ENCODE measurements at regions not wholly inside any gene's neighbourhood (a gene's known extent, or its start where the extent isn't known, plus 50 kb on each side); places are given as distances from the start of the nearest gene placed in this dataset.

DNA sequence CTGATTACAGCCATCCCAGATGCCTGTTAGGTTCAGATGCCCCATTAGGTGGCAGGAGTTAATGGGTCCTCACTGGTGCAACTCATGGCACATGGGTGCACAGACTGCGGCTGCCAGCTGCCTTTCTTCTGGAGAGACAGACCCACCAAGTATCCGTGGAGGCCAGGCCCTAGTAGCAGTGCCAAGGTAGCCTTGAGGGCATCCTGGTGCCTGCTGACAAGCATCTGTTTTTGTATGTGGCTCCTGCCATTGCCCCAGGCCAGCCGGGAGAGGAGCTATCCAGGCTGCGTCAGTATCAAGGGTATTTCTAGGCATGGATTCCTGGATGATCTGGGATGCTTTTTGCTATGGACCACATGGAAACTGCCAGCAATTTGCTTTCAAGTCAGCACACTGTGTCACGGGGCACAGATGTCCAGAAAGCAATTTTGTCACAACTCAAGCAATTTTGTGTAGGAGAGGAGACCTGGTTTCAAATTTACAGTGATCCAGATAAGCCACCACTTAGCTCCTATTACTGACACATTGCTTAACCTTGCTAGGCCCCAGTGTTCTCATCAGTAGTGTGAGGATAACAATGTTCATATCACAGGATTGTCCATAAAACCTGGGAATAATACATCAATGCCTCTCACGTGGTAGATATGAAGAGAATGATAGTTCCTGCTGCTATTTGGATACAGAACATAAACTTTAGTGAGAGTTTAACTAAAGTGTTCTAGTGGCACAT, 815.1 kb upstream of the RAB6C start:
- H2AFZ ChIP-seq (ENCODE audit: low read depth, low read length, severe bottlenecking): no peak overlapping the region
- no peaks in the 10 kb centered on the region for H3F3A ChIP-seq (ENCODE audit: insufficient read depth)
- H3K4me2 ChIP-seq (ENCODE audit: low read depth, low read length, poor library complexity, severe bottlenecking): no peak overlapping the region
- H3K9me2 ChIP-seq (replicated peaks; ENCODE audit: insufficient read depth, low read length): no peaks in the 10 kb centered on the region
- H3K4me3 ChIP-seq (ENCODE audit: insufficient read depth, low read length, poor library complexity, severe bottlenecking): no peak overlapping the region
- H3K27me3 ChIP-seq (ENCODE audit: low read length): no peaks in the 10 kb centered on the region
- no peaks in the 10 kb centered on the region for H3K79me2 ChIP-seq (ENCODE audit: insufficient read depth, low read length)
- no peak overlapping the region for H3K27ac ChIP-seq (ENCODE audit: low read depth, low read length)
- H3K36me3 ChIP-seq (ENCODE audit: low read length): no peaks in the 10 kb centered on the region
- H3K9me3 ChIP-seq (ENCODE audit: insufficient read depth, low read length): no peaks in the 10 kb centered on the region
- TF ChIP-seq EZH2phosphoT487 (conservative IDR thresholded peaks at IDR 0.05; ENCODE audit: low read length): no peak
- no peak for TF ChIP-seq CTCF (IDR thresholded peaks at IDR 0.05; ENCODE audit: insufficient read depth, low read length, poor library complexity, severe bottlenecking)
- H4K20me1 ChIP-seq (ENCODE audit: low read depth, low read length): no peaks in the 10 kb centered on the region
- H3K9ac ChIP-seq (ENCODE audit: low read length): no peak overlapping the region

DNA sequence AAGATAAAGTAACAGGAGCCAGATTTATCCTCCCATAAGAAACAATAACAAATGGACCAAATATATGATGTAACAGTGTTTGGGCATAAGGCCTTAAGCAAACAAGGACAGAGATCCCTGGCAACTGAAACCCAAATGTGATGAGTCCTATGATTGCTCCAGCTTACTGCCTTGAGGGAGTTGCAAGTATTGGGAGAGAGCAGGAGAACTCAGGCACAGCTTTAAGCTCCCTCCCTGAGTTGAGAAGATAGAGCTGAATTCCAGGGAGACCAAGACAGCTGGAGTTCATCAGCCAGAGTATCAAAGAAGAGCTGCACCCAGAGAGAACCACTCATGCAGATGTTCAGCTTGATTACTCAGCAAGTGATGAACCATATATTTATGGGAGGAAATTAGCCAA, 814.5 kb upstream of the RAB6C start:
- H3K9me3 ChIP-seq (ENCODE audit: insufficient read depth, low read length): no peaks in the 10 kb centered on the region
- no peaks in the 10 kb centered on the region for H4K20me1 ChIP-seq (ENCODE audit: low read depth, low read length)
- no peak overlapping the region for H3K27ac ChIP-seq (ENCODE audit: low read depth, low read length)
- H3K9me2 ChIP-seq (replicated peaks; ENCODE audit: insufficient read depth, low read length): no peaks in the 10 kb centered on the region
- H3K9ac ChIP-seq (ENCODE audit: low read length): no peak overlapping the region
- no peaks in the 10 kb centered on the region for H3K79me2 ChIP-seq (ENCODE audit: insufficient read depth, low read length)
- H3F3A ChIP-seq (ENCODE audit: insufficient read depth): no peaks in the 10 kb centered on the region
- no peaks in the 10 kb centered on the region for H3K36me3 ChIP-seq (ENCODE audit: low read length)
- H3K27me3 ChIP-seq (ENCODE audit: low read length): no peaks in the 10 kb centered on the region
- H3K4me3 ChIP-seq (ENCODE audit: insufficient read depth, low read length, poor library complexity, severe bottlenecking): no peak overlapping the region
- H2AFZ ChIP-seq (ENCODE audit: low read depth, low read length, severe bottlenecking): no peak overlapping the region
- TF ChIP-seq EZH2phosphoT487 (conservative IDR thresholded peaks at IDR 0.05; ENCODE audit: low read length) (no peak), CTCF (IDR thresholded peaks at IDR 0.05; ENCODE audit: insufficient read depth, low read length, poor library complexity, severe bottlenecking) (no peak)
- H3K4me2 ChIP-seq (ENCODE audit: low read depth, low read length, poor library complexity, severe bottlenecking): no peak overlapping the region

DNA sequence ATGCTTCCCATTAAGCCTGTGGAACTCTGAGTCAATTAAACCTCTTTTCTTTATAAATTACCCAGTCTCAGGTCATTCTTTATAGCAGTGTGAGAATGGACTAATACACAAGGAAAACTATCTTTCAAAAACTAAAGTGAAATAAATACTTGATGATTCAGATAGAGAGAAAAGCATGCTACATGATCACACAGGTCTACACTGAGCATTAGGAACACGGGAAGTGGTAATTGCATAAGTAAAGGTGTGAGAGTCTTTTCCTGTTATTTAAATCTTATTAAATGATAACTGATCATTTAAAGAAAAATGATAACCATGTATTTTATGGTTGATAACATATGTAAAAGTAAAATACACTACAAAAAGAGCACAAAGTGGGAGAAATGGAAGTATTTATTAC, 812.0 kb upstream of the RAB6C start:
- Histone ChIP-seq H3F3A (ENCODE audit: insufficient read depth) (no peaks in the 10 kb centered on the region), H4K20me1 (ENCODE audit: low read depth, low read length) (no peaks in the 10 kb centered on the region), H2AFZ (ENCODE audit: low read depth, low read length, severe bottlenecking) (no peak overlapping the region), H3K79me2 (ENCODE audit: insufficient read depth, low read length) (no peaks in the 10 kb centered on the region), H3K27ac (ENCODE audit: low read depth, low read length) (no peak overlapping the region), H3K4me3 (ENCODE audit: insufficient read depth, low read length, poor library complexity, severe bottlenecking) (no peak overlapping the region), H3K9ac (ENCODE audit: low read length) (no peak overlapping the region), H3K9me3 (ENCODE audit: insufficient read depth, low read length) (no peaks in the 10 kb centered on the region), H3K27me3 (ENCODE audit: low read length) (no peaks in the 10 kb centered on the region), H3K36me3 (ENCODE audit: low read length) (no peaks in the 10 kb centered on the region), H3K9me2 (replicated peaks; ENCODE audit: insufficient read depth, low read length) (no peaks in the 10 kb centered on the region), H3K4me2 (ENCODE audit: low read depth, low read length, poor library complexity, severe bottlenecking) (no peak overlapping the region)
- TF ChIP-seq CTCF (IDR thresholded peaks at IDR 0.05; ENCODE audit: insufficient read depth, low read length, poor library complexity, severe bottlenecking) (no peak), EZH2phosphoT487 (conservative IDR thresholded peaks at IDR 0.05; ENCODE audit: low read length) (no peak)
